PFSK-1 (cell line): ENCODE measurements at regions not wholly inside any gene's neighbourhood (a gene's known extent, or its start where the extent isn't known, plus 50 kb on each side); places are given as distances from the start of the nearest gene placed in this dataset.

ENCODE experiments used
- FOXP2 ChIP-seq: optimal IDR thresholded peaks from 2 replicates; pipeline ENCODE3; 2011; ENCODE audit warnings: borderline replicate concordance, control low read depth, inconsistent platforms; ENCODE audit not compliant: insufficient read depth; ENCODE audit errors: extremely low read length, extremely low read depth
- POLR2AphosphoS5 ChIP-seq: IDR thresholded peaks from 2 replicates; pipeline ENCODE4 v1.6.1; 2012; ENCODE audit warnings: low read depth, mild to moderate bottlenecking, control low read depth, low read length, moderate library complexity
- SIN3A ChIP-seq: IDR thresholded peaks from 2 replicates; pipeline ENCODE4 v1.6.1; 2012; ENCODE audit warnings: mild to moderate bottlenecking, low read length, moderate library complexity, borderline replicate concordance; ENCODE audit not compliant: insufficient read depth
- TAF1 ChIP-seq: IDR thresholded peaks from 2 replicates; pipeline ENCODE4 v1.6.1; 2012; ENCODE audit warnings: low read length, control low read depth, borderline replicate concordance; ENCODE audit not compliant: insufficient read depth
- TF ChIP-seq, protein P1 (sequence below), 2 experiments: IDR thresholded peaks; 2 replicates each; pipeline versions ENCODE4 v1.6.1 to v1.8.0; 2011 to 2012; ENCODE audit warnings: low read depth in 2 of 2, low read length in 2 of 2, control low read depth in 1 of 2, inconsistent platforms in 1 of 2, mild to moderate bottlenecking in 1 of 2, moderate library complexity in 1 of 2; ENCODE audit not compliant: insufficient read depth in 1 of 2

- no peak for TF ChIP-seq SIN3A
- TF ChIP-seq, protein P1, sequence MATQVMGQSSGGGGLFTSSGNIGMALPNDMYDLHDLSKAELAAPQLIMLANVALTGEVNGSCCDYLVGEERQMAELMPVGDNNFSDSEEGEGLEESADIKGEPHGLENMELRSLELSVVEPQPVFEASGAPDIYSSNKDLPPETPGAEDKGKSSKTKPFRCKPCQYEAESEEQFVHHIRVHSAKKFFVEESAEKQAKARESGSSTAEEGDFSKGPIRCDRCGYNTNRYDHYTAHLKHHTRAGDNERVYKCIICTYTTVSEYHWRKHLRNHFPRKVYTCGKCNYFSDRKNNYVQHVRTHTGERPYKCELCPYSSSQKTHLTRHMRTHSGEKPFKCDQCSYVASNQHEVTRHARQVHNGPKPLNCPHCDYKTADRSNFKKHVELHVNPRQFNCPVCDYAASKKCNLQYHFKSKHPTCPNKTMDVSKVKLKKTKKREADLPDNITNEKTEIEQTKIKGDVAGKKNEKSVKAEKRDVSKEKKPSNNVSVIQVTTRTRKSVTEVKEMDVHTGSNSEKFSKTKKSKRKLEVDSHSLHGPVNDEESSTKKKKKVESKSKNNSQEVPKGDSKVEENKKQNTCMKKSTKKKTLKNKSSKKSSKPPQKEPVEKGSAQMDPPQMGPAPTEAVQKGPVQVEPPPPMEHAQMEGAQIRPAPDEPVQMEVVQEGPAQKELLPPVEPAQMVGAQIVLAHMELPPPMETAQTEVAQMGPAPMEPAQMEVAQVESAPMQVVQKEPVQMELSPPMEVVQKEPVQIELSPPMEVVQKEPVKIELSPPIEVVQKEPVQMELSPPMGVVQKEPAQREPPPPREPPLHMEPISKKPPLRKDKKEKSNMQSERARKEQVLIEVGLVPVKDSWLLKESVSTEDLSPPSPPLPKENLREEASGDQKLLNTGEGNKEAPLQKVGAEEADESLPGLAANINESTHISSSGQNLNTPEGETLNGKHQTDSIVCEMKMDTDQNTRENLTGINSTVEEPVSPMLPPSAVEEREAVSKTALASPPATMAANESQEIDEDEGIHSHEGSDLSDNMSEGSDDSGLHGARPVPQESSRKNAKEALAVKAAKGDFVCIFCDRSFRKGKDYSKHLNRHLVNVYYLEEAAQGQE (IDR thresholded peaks at IDR 0.05; ENCODE audit: insufficient read depth in 1 of 2, low read depth in 2 of 2, low read length in 2 of 2), result no peak
- no peak for TF ChIP-seq POLR2AphosphoS5
- TF ChIP-seq TAF1, result no peak
- TF ChIP-seq FOXP2, result no peak
These were observed 132.5 kb upstream of the FOXA2 start for GRCh38 chr20:22716821-22717351.

- TF ChIP-seq TAF1, result no peak
These were observed 133.1 kb upstream of the FOXA2 start for GRCh38 chr20:22717466-22717865.

DNA sequence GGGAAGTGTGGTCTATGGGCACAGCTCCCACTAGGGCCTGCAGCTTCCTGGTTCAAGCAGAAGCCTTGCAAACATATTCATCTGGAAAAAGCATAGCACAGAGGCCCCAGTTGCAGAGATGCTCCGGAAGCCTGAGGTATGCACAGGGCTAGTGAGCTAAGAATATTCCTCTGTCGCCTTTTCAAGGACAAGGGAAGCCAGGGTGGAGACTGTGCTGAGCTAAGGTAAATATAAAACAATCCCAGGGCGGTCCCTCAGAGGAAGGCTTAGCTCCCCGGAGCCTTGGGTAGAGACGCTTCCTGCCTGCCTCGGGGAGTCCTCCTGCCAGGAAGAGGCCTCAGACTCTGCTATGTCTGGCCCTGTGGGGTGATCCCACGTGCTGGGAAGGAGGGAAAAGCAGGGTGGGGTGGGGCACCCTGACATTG is 134.8 kb upstream of the FOXA2 start:
- TF ChIP-seq, protein P1 (IDR thresholded peaks at IDR 0.05; ENCODE audit: insufficient read depth in 1 of 2, low read depth in 2 of 2, low read length in 2 of 2), result no peak
- TF ChIP-seq FOXP2 (no peak), POLR2AphosphoS5 (no peak), SIN3A (no peak), TAF1 (no peak)

DNA sequence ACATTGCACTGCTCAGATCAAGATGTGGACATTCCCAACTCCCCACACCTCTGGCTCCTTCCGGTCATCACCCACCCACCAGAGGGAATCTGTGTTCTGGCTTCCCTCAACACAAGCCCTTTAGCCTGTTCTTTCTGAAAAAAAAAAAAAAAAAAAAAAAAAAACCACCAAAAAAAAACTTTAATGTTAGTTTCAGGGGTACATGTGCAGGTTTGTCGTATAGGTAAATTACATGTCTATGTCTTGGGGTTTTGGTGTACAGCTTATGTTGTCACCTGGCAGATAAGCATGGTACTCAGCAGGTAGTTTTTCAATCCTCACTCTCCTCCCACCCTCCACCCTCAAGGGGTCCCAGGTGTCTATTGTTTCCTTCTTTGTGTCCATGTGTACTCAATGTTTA is 135.8 kb upstream of the FOXA2 start:
- TF ChIP-seq POLR2AphosphoS5 (no peak), FOXP2 (no peak), TAF1 (no peak), SIN3A (no peak)
- TF ChIP-seq, protein P1 (IDR thresholded peaks at IDR 0.05; ENCODE audit: insufficient read depth in 1 of 2, low read depth in 2 of 2, low read length in 2 of 2), result no peak

GRCh38 chr20:22722811-22723210 is 138.4 kb upstream of the FOXA2 start:
- no peak for TF ChIP-seq TAF1
- TF ChIP-seq FOXP2, result no peak
- TF ChIP-seq SIN3A, result no peak
- TF ChIP-seq, protein P1 (IDR thresholded peaks at IDR 0.05; ENCODE audit: insufficient read depth in 1 of 2, low read depth in 2 of 2, low read length in 2 of 2), result no peak
- no peak for TF ChIP-seq POLR2AphosphoS5
